ENCODE measurements at regions not wholly inside any gene's neighbourhood (a gene's known extent, or its start where the extent isn't known, plus 50 kb on each side); places are given as distances from the start of the nearest gene placed in this dataset.

GRCh38 chr12:4080213-4080612, 193.3 kb upstream of the CCND2 start (continued):
- no peak for TF ChIP-seq REST (IDR thresholded peaks at IDR 0.05; ENCODE audit: low read depth)

- no TSS peak for BruUV-seq (replicated peaks)
- POLR2A ChIA-PET, result interaction anchor here (0.6 kb wide), 1 partner anchor 182 kb away, joined by 4 read pairs; no protein-coding TSS in a partner anchor
These were observed 199.4 kb upstream of the CCND2 start for GRCh38 chr12:4074129-4074528.

GRCh38 chr12:4069670-4070010, 196.4 kb upstream of the PARP11 start:
- Histone ChIP-seq H3K27ac (ENCODE audit: low read depth, low read length) (no peak overlapping the region), H3K9me2 (ENCODE audit: insufficient read depth) (no peaks in the 10 kb centered on the region), H3K36me3 (ENCODE audit: control insufficient read depth in 1 of 2, insufficient read depth in 2 of 2, low read length in 2 of 2) (no peaks in the 10 kb centered on the region), H3K9me3 (ENCODE audit: control insufficient read depth in 1 of 2, insufficient read depth in 1 of 2, low read depth in 1 of 2, low read length in 2 of 2) (no peaks in the 10 kb centered on the region), H3K79me2 (ENCODE audit: insufficient read depth, low read length) (no peaks in the 10 kb centered on the region), H4K20me1 (ENCODE audit: insufficient read depth) (no peaks in the 10 kb centered on the region; the same call in 1 of the 2 replicates), H3K4me1 (ENCODE audit: control insufficient read depth in 1 of 2, insufficient read depth in 2 of 2, low read length in 2 of 2) (no peaks in the 10 kb centered on the region), H3K9ac (ENCODE audit: low read length) (no peak overlapping the region), H3K4me3 (replicated peaks in 1 of 2; ENCODE audit: low read depth in 1 of 2, low read length in 2 of 2) (no peak overlapping the region), H2AFZ (ENCODE audit: low read depth, low read length, poor library complexity, severe bottlenecking) (no peak overlapping the region), H3K4me2 (ENCODE audit: low read length) (no peak overlapping the region), H3K27me3 (ENCODE audit: insufficient read depth, low read length) (peaks cover 55% of the 10 kb centered on the region)
- DNase-seq (ENCODE audit: low read depth, low spot score) (no peak), ATAC-seq (no peak)
- no TSS peak for BruUV-seq (replicated peaks)
- POLR2A ChIA-PET, result no interaction called here
- RAD21 ChIA-PET (ENCODE audit: low non-redundant PET in 1 of 2, low total read pairs in 2 of 2, uncharacterized antibody in 2 of 2, unreplicated experiment in 2 of 2), result no interaction called here
- CTCF ChIA-PET, result no interaction called here
- no peak for TF ChIP-seq ELF1 (IDR thresholded peaks at IDR 0.05; ENCODE audit: borderline replicate concordance, low read depth)
- intact Hi-C loops (cut with micrococcal nuclease), result no loop called here

More at GRCh38 chr12:4074129-4074528, 199.4 kb upstream of the CCND2 start:
- H3K36me3 ChIP-seq (ENCODE audit: control insufficient read depth in 1 of 2, insufficient read depth in 2 of 2, low read length in 2 of 2), result no peaks in the 10 kb centered on the region
- H3K79me2 ChIP-seq (ENCODE audit: insufficient read depth, low read length), result no peaks in the 10 kb centered on the region
- H3K9me3 ChIP-seq (ENCODE audit: control insufficient read depth in 1 of 2, insufficient read depth in 1 of 2, low read depth in 1 of 2, low read length in 2 of 2), result no peaks in the 10 kb centered on the region
- H3K27ac ChIP-seq (ENCODE audit: low read depth, low read length), result no peak overlapping the region
- no peak overlapping the region for H3K4me2 ChIP-seq (ENCODE audit: low read length)
- no peaks in the 10 kb centered on the region for H4K20me1 ChIP-seq (ENCODE audit: insufficient read depth)
- intact Hi-C loops (cut with micrococcal nuclease), result no loop called here
- TF ChIP-seq EZH2 (IDR thresholded peaks at IDR 0.05) (no peak), CBX3 (IDR thresholded peaks at IDR 0.05; ENCODE audit: low read depth) (no peak)
- H3K9me2 ChIP-seq (ENCODE audit: insufficient read depth), result no peaks in the 10 kb centered on the region
- ATAC-seq (no peak), DNase-seq (ENCODE audit: low read depth, low spot score) (no peak)
- no peak overlapping the region for H3K4me3 ChIP-seq (replicated peaks in 1 of 2; ENCODE audit: low read depth in 1 of 2, low read length in 2 of 2)
- CTCF ChIA-PET, result no interaction called here
- H3K27me3 ChIP-seq (ENCODE audit: insufficient read depth, low read length), result peaks cover 44% of the 10 kb centered on the region
- RAD21 ChIA-PET (ENCODE audit: low non-redundant PET in 1 of 2, low total read pairs in 2 of 2, uncharacterized antibody in 2 of 2, unreplicated experiment in 2 of 2), result no interaction called here
- H3K9ac ChIP-seq (ENCODE audit: low read length), result no peak overlapping the region
- H2AFZ ChIP-seq (ENCODE audit: low read depth, low read length, poor library complexity, severe bottlenecking), result no peak overlapping the region
- no peaks in the 10 kb centered on the region for H3K4me1 ChIP-seq (ENCODE audit: control insufficient read depth in 1 of 2, insufficient read depth in 2 of 2, low read length in 2 of 2)

All from HCT116 (cell line).